HG03135 (cell line): ENCODE measurements at regions not wholly inside any gene's neighbourhood (a gene's known extent, or its start where the extent isn't known, plus 50 kb on each side); places are given as distances from the start of the nearest gene placed in this dataset.

Experiments
- ATAC-seq: cut with Tn5 transposase; IDR thresholded peaks from one replicate; pipeline ENCODE4 v1.9.1; 2021; ENCODE audit warnings: mild to moderate bottlenecking, moderate library complexity; ENCODE audit not compliant: unreplicated experiment

GRCh38 chr13:107438251-107438650 lies 777.1 kb downstream of the LIG4 start:
- no peak for ATAC-seq

- ATAC-seq, result no peak
Observed at GRCh38 chr13:107434347-107434746, 781.0 kb downstream of the LIG4 start.

- ATAC-seq, result no peak
Observed at GRCh38 chr13:107427536-107427935, 787.8 kb downstream of the LIG4 start.

GRCh38 chr13:107422421-107422820 lies 792.9 kb downstream of the LIG4 start:
- no peak for ATAC-seq

DNA sequence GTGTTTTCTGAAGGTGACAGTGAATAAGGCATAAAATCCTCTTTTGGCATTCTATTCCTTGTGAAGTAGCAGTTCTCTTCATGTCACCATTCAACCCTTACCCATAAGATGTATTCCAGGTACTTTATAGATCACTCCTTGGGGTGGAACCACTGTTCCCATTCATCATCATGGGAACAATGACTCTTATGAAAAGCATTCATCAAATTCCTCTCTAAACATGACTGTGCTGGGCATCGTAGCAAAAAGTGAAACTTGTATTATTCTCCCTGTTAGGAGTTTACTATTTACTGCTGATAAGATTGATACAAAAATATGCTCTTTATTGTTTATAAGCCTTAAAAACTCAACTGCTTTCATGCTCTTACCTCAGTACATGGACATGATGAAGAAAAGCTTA lies 793.4 kb downstream of the LIG4 start:
- ATAC-seq, result no peak

- ATAC-seq, result no peak
Observed at GRCh38 chr13:107421028-107421427, 794.3 kb downstream of the LIG4 start.

DNA sequence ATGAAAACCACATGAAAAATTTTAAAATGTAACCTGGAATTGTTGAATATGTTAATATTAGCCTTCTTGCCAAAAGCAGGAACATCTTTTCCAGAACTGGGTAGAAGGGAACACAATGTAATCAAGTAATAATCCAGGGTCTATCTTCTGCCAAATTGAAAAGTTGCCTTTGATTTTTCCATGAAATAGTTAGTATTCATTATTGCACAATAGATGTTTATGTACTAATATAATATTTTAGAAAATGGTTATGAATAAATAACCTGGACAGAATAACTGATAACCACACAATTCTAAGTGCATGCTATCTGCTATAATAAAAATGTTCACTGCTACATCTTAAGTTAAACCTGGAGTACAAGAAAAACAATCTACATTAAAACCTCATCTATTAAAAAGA lies 802.3 kb downstream of the LIG4 start:
- no peak for ATAC-seq

DNA sequence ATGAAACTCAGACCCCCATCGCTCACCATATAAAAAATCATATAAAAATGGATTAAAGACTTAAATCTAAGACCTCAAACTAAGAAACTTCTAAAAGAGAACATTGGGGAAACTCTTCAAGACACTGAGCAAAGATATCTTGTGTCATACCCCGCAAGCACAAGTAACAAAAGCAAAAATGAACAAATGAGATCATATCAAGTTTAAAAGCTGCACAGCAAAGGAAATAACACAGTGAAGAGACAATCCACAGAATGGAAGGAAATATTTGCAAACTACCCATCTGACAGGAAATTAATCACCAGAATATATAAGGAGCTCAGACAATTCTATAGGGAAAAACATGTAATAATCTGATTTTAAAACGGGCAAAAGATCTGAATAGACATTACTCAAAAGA lies 808.3 kb downstream of the LIG4 start:
- ATAC-seq, result no peak

GRCh38 chr13:107395927-107396662 lies 819.2 kb downstream of the LIG4 start:
- no peak for ATAC-seq

- ATAC-seq, result no peak
Observed at GRCh38 chr13:107392205-107392604, 823.1 kb downstream of the LIG4 start.

DNA sequence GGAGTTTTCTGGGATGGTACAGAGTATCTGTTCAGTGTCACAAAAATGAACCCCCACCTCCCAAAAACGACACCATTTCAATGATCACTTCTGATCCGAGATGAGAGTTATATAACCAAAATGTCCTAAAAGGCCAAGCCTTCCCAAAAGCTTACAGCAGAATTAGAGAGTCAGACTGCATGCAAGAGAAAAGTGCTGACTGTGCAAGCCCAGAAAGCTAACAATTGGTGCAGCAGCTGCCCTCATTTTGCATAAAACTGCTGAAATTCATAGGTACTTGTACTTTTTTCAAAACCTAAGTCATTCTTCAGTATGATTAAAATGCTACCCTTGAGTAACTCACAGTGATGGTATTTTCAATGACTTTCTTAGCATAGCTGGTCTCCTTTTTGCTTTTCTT lies 819.6 kb upstream of the ARGLU1 start:
- no peak for ATAC-seq

- no peak for ATAC-seq
Observed at GRCh38 chr13:107379407-107380155, 811.6 kb upstream of the ARGLU1 start.

DNA sequence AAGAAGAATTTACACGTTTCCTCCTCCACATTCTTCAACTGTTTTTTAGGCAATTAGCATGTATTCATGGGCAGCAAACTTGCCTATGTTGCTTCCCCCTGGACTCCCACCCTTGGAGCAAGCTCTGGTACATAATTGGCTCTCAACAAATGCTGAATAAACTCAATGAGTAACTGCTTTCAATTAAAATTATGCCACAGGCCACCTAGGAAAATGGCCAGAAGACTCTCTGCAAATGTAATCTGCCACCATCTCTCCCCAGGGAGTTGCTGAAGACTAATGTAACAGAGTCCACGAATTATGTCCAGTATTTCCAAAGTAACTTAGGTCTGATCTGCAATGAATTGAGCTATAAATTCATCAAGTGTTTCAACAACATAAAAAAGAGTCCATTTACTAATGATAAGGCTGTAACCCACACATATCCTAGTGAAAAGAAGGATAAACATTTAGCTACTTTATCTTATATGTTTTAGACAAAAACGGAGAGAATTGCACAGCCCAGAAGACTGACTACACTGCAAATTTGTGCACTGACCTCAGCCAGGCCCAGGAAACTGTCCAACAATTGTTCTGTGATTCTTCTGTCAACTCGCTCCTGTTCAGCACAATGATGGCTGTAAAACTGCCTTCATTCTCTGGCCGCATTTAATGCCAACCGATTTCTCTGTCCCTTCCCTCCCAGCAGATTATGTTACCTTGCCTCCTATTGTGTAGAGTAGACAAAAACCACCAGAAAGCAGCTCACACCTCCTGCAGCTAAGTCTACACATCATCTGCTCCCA lies 808.6 kb upstream of the ARGLU1 start:
- ATAC-seq, result no peak

GRCh38 chr13:107375701-107376340 lies 807.9 kb upstream of the ARGLU1 start:
- ATAC-seq, result no peak

DNA sequence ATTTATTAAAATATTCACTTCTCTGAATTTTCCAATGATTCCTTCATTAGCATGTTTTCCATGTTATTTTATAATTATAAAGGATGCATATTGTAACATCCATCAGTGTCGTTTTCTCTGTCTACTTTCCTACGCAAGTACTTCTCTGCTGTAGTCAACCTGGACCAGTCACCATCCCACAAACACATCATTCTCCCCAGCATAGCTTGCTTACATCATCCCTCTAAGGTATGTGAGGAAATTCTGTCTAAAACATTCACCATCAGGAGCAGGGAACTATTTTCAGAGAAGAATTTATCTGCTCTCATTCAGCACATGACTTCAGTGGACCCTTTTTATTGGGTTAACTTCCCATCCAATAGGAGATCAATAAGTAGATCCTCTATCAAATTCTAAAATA lies 806.1 kb upstream of the ARGLU1 start:
- ATAC-seq, result no peak

DNA sequence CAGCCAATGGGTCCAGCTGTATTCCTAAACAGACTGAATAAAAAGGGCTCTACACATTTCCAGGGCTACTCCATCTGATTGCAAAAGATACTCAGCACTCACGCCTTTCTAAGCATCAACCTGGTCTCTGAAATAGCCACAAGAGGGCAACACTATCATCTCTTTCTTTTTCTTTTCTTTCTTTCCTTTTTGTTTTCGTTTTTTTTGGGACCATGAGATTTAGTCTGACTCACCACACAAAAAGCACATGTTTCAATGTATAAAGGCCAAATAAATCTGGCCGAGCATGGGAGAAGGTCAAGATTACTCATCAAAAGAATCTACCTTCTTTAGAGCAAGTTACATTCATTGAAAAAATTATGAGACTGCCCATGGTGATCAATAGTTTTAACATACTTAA lies 805.6 kb upstream of the ARGLU1 start:
- ATAC-seq, result no peak

DNA sequence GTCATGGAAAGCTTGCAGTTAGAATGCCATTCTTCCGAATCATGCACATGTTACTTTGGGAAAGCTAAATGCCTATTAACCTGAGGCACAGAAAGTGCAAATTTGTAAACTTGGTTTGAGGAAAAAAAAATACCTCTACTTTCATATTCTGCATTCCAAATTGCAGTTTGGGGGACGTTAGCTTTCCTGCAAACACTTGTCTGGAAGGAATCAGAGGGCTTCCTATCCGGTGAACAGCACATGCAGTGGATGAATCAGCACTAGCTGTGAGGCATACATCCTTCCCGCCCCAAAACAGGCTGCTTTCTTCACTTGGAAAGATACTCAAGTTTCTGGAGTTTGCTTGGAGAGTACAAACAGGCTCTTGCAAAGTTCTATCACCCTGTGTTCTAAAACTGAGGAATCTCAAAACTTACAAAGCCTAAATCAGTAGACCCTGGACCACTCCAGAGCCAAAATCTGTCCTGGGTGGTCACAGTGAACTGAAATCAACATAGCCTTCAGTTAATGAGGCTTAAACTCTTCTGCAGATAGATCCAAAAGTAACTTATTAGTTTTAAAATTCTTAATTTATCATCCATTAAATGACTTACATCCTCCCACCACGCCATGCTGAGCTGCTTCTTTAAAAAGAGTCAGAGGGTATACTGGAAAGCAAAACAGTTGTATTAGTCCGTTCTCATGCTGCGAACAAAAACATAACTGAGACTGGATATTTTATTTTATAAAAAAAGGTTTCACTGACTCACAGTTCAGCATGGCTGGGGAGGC lies 802.3 kb upstream of the ARGLU1 start:
- no peak for ATAC-seq

DNA sequence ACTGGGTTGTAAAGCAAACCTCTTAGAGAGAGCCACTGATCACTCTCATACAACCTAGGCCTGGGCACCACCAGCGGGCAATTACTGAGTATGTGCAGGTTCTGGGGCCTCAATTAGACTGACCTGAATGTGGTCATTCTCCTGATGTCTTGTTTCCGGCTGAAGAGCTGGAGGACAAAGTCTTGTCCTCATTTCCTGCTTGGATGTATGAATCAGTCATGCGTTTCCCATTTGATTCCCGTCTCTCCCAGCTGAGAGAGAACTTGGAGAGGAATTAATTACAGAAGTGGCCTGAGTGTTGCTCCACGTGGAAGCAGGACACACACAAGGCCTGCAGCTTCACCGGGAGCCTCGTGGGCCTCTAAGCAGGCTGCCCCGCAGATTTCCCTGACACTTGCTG lies 799.3 kb upstream of the ARGLU1 start:
- no peak for ATAC-seq

GRCh38 chr13:107365466-107366215 lies 797.7 kb upstream of the ARGLU1 start:
- ATAC-seq, result no peak

DNA sequence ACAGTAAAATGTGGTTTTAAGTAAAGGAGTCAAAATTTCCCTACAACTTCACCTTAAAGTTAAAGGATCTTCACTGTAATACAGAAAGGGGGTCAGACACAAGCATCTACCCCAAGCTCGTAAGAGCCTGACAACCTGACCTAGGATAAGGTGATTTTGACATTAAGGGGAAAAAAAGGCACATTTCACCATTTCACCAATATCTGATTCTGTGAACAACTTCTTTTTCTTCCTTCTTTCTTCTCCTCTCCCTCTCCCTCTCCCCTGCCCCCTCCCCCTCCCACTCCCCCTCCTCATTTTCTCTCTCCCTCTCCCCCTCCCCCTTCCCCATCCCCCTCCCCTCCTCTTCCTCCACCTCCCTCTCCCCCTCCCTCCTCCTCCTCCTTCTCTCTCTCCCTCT lies 796.7 kb upstream of the ARGLU1 start:
- ATAC-seq, result no peak
